ENCODE measurements at regions not wholly inside any gene's neighbourhood (a gene's known extent, or its start where the extent isn't known, plus 50 kb on each side); places are given as distances from the start of the nearest gene placed in this dataset.

DNA sequence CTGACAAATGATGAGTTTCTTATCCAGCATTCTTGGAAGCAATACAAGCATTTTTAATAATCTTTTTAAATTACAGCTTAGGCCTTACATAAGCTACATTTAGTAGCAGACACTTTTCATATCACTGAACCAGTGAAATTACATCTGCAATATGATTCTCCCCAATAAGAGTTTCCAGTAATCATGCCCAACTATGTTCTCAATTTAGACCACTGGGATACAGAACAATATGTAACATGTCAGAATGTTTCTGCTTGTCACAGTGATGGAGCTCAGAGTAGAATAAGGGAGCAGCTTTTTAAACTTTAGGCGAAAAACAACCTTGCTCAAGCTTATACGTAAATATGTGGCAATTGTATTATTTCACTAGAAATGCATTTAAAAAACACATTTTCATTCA, 1132.2 kb downstream of the FAT4 start:
- DNase-seq, result no peak
- no peaks in the 10 kb centered on the region for H3K36me3 ChIP-seq
- TF ChIP-seq POLR2A (IDR thresholded peaks at IDR 0.05), result no peak
- TF ChIP-seq, protein P1, sequence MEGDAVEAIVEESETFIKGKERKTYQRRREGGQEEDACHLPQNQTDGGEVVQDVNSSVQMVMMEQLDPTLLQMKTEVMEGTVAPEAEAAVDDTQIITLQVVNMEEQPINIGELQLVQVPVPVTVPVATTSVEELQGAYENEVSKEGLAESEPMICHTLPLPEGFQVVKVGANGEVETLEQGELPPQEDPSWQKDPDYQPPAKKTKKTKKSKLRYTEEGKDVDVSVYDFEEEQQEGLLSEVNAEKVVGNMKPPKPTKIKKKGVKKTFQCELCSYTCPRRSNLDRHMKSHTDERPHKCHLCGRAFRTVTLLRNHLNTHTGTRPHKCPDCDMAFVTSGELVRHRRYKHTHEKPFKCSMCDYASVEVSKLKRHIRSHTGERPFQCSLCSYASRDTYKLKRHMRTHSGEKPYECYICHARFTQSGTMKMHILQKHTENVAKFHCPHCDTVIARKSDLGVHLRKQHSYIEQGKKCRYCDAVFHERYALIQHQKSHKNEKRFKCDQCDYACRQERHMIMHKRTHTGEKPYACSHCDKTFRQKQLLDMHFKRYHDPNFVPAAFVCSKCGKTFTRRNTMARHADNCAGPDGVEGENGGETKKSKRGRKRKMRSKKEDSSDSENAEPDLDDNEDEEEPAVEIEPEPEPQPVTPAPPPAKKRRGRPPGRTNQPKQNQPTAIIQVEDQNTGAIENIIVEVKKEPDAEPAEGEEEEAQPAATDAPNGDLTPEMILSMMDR (IDR thresholded peaks at IDR 0.05), result no peak
- TF ChIP-seq EP300 (IDR thresholded peaks at IDR 0.05), result no peak
- 97 to 99% (median 98%) methylated on average over 2 of the region's 2 CpGs for whole genome bisulfite sequencing, 3 donors
- H3K27me3 ChIP-seq, result no peaks in the 10 kb centered on the region
- no peaks in the 10 kb centered on the region for H3K4me1 ChIP-seq (ENCODE audit: insufficient read depth)
- H3K4me3 ChIP-seq, result no peak overlapping the region
- H3K9me3 ChIP-seq, result no peaks in the 10 kb centered on the region
- intact Hi-C loops (cut with DNase I), result no loop called here
- no peak overlapping the region for H3K27ac ChIP-seq

DNA sequence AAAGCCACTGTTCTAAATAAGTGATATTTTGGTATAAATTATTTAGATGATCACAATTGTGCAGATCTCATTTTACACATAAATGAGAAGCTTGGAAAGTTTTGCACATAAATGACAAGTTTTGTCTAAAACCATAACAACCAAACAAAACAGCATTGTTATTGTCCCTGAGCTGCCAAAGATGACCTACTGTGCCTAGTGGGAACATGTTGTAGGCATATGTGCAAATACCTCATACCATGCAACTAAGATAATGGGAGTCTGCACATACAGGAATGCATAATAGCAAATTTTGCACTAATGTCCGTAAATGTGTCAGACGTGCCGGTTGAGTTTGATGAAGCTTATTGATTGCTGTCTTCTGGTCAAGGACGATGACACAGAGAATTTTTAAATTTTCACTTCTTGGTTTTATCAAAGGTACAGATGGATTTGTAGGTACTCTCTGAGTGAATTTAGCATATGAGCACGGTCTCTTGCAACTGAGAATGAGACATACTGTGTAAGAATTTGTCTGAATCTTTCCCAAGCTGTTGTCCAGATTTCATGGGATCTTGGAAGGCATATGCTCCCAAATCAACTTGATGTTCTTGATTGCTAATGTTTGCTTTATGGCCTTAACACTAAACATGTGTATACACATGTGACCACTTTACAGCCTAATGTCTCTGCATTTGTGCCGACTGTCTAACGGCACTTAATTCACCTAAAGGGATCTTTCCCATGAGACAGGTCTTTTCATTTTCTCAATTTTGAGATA, 1133.5 kb downstream of the FAT4 start:
- no peak overlapping the region for H3K4me3 ChIP-seq
- WGBS, 3 donors, result 88 to 93% (median 90%) methylated on average over 7 of the region's 7 CpGs
- no peaks in the 10 kb centered on the region for H3K4me1 ChIP-seq (ENCODE audit: insufficient read depth)
- H3K36me3 ChIP-seq, result no peaks in the 10 kb centered on the region
- H3K27ac ChIP-seq, result no peak overlapping the region
- H3K27me3 ChIP-seq, result no peaks in the 10 kb centered on the region
- no peak for DNase-seq
- intact Hi-C loops (cut with DNase I), result no loop called here
- TF ChIP-seq EP300 (IDR thresholded peaks at IDR 0.05), result no peak
- TF ChIP-seq, protein P1 (IDR thresholded peaks at IDR 0.05), result no peak
- no peak for TF ChIP-seq POLR2A (IDR thresholded peaks at IDR 0.05)
- no peaks in the 10 kb centered on the region for H3K9me3 ChIP-seq

DNA sequence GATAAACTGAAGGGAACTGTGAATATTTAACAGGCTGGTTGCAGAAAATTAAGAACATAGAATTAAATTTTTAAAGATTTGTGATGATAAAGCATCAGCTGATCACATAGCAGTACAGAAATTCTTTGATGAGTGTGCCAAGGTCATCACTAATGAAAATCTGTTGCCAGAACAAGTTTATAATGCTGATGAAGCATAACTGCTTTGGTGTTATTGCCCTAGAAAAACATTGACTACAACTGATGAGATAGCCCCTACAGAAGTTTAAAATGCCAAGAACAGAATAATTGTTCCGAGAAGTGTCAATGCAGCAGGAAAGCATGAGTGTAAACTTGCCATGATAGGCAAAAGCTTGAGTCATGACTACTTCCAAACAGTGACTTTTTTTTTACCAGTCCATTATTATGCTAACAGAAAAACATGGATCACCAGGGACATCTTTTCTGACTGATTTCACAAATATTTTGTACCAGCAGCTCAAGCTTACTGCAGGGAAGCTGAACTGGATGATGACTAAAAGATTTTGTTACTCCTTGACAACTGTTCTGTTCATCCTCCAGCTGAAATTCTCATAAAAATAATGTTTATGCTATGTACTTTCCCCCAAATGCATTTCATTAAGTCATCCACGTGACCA, 1136.6 kb downstream of the FAT4 start:
- no peaks in the 10 kb centered on the region for H3K36me3 ChIP-seq
- no peak for DNase-seq
- TF ChIP-seq, protein P1 (IDR thresholded peaks at IDR 0.05), result no peak
- TF ChIP-seq EP300 (IDR thresholded peaks at IDR 0.05) (no peak), POLR2A (IDR thresholded peaks at IDR 0.05) (no peak)
- intact Hi-C loops (cut with DNase I), result no loop called here
- 88 to 93% (median 91%) methylated on average over 2 of the region's 2 CpGs for WGBS, 3 donors
- H3K4me3 ChIP-seq, result no peak overlapping the region
- H3K4me1 ChIP-seq (ENCODE audit: insufficient read depth), result no peaks in the 10 kb centered on the region
- H3K27ac ChIP-seq, result no peak overlapping the region
- no peaks in the 10 kb centered on the region for H3K27me3 ChIP-seq
- no peaks in the 10 kb centered on the region for H3K9me3 ChIP-seq

DNA sequence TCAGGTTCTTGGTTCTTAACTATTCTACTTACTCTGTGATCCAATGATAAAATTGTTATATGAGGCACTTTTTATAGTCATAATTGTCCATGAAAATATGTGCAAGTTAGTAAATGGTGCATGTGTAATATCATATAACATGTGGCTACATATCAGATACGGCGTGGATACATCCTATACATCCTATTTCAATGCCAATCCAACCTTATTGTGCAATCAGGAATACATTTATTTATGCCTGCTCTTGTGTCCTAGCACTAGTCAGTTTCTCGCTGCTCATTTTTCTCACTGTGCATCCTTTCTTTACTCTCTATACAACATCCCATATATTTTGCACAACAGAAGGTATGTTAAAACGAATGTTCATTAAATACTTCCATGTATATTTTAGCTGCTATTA, 1141.1 kb downstream of the FAT4 start:
- no peak overlapping the region for H3K27ac ChIP-seq
- no peaks in the 10 kb centered on the region for H3K27me3 ChIP-seq
- TF ChIP-seq, protein P1 (IDR thresholded peaks at IDR 0.05), result no peak
- TF ChIP-seq POLR2A (IDR thresholded peaks at IDR 0.05) (no peak), EP300 (IDR thresholded peaks at IDR 0.05) (no peak)
- DNase-seq, result no peak
- intact Hi-C loops (cut with DNase I), result no loop called here
- no peaks in the 10 kb centered on the region for H3K4me1 ChIP-seq (ENCODE audit: insufficient read depth)
- WGBS, 3 donors, result 73 to 96% (median 87%) methylated on average over 4 of the region's 4 CpGs
- no peak overlapping the region for H3K4me3 ChIP-seq
- H3K9me3 ChIP-seq, result no peaks in the 10 kb centered on the region
- H3K36me3 ChIP-seq, result no peaks in the 10 kb centered on the region
